Nucleus accumbens (tissue), 56 donors: ENCODE measurements at regions not wholly inside any gene's neighbourhood (a gene's known extent, or its start where the extent isn't known, plus 50 kb on each side); places are given as distances from the start of the nearest gene placed in this dataset.
"Not testable (repeated sequence)": the region's sequence is repeated elsewhere in the genome, so short reads cannot be mapped to it uniquely, and the experiment has no call there.

Experiments used
- DNase-seq, 56 donors: peaks; one replicate each; lab custom pipeline; 2025; lab: John Stamatoyannopoulos, UW

DNA sequence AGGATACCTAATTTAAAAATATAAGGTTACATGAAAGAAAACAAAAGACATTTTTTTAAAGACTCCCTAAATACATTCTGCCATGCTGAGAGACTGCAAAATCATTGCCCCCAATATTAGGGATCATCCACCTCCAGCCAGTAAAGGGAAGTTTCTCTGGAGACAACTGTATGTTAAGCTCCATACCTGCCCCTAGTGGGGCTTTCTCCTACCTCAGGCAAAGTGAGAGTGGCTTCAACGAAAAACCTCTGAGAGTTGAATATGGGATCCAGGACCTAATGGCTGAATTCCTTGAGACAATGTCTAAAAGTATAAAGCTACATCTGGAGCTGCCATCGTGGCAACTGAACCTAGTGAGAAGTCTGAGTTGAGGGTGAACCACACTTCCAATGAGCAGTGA is 248.1 kb upstream of the FIGN start:
- DNase-seq = no peak

- DNase-seq = no peak
Measured at GRCh38 chr2:163982938-163983337, 247.1 kb upstream of the FIGN start.

DNA sequence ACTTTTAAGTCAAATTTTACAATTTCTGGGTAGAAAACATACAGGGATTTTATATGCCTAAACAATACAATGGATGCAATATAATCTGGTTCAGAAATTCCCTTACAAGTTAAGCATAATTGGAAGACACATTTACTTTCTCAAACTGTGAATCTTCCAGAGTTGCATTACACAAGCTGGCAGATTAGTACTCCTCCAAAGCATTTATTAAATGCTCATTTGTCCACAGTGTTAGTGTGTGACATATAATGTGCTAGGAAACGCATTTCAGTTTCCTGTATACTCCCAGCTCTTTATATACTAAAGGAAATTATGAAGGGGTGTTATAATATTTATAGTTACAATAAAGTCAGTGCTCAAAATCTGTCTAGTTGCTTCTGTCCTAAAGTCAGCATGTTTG is 239.0 kb upstream of the FIGN start:
- DNase-seq = no peak

DNA sequence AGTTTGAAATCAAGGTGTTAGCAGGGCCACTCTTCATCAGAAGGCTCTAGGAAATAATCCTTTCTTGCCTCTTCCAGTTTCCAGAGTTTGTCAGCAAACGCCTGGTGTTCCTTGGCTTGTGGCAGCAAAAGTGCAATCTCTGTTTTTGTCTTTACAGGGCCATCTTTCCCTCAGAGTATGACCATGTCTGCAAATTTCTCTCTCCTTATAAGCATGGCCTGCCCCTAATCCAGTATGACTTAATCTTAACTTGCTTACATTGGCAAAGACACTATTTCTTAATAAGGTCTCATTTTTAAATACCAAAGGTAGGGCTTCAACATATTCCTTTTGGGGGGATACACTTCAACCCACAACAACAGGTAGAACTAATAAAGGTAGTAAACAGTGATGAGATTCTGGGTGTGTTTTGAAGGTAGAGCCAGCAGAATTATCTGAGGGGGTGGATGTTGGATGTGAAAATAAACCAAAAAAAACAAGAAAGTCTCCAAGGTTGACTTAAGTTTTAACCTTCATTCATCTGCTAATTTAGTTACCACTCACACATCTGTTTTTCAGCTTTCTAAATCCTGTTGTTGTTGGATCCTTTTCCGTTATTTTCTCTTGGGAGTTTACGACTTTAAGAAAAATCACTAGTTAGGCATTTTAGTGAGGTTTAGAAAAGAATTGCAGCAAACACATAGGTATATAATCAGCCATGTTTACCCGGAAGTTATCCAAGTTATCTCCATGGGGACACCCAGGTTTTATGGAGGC is 234.4 kb upstream of the FIGN start:
- DNase-seq = no peak

- not testable (repeated sequence) for DNase-seq
Measured at GRCh38 chr2:163964278-163964677, 228.5 kb upstream of the FIGN start.

GRCh38 chr2:163953390-163953907 is 217.6 kb upstream of the FIGN start:
- no peak for DNase-seq

DNA sequence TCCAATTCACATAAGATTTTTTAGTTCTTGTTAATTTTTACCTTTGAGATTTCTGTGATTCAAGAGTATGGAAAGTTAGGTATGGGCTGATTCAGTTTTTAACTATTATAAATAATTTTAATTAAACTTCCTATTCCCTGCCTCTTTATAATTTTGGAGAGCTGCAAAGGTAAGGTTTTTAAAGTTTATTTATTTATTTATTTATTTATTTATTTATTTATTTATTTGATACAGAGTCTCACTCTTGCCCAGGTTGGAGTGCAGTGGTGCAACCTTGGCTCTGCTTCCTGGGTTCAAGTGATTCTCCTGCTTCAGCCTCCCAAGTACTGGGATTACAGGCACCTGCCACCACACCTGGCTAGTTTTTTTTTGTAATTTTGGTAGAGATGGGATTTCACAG is 215.5 kb upstream of the FIGN start:
- no peak for DNase-seq

- no peak for DNase-seq
Measured at GRCh38 chr2:163949693-163950092, 213.9 kb upstream of the FIGN start.

DNA sequence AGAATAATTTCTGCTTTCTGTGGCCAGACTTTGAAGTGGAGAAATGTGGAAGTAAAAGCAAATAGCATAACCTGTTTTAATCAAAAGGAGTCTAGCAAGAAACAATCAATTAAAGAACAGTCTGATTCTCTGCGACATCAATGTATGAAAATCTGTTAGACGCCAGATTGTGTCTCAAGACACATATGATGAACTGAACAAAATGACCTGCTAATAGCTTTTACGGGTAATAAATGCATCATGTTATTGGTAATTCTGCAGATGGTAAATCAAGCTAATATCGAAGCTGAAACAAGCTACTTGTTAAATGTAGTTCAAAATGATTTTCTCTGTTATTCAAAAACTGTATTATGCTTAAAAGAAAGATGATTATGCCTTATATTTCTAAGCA is 208.5 kb upstream of the FIGN start:
- no peak for DNase-seq

- peak in 39 of 56 donors; percentile 1 to 57 (median 20) for DNase-seq
Measured at GRCh38 chr2:163943403-163944346, 207.9 kb upstream of the FIGN start.

- no peak for DNase-seq
Measured at GRCh38 chr2:163934131-163934530, 198.3 kb upstream of the FIGN start.

DNA sequence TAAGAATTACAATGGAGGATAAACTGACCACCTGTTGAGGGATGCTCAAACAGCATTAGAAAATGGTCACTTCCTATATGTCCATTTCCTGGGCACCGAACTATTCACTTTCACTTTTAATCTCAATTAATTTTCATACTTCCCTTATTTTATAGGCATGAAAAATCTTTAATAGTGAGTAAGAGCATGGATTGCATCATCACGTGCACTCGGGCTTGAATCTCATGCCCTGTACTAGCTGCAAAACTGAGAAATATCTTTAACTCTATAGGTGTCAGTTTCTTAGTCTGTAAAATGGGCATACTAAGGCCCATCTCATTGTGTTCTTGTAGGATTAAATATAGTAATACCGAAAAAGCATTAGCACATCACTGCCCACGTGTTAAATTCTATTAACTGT is 183.9 kb upstream of the FIGN start:
- no peak for DNase-seq

DNA sequence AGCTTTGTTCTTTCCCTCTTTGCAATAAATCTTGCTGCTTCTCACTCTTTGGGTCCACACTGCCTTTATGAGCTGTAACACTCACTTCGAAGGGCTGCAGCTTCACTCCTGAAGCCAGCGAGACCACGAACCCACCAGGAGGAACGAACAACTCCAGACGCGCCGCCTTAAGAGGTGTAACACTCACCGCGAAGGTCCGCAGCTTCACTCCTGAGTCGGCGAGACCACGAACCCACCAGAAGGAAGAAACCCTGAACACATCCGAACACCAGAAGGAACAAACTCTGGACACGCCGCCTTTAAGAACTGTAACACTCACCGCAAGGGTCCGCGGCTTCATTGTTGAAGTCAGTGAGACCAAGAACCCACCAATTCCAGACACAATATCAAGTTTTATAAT is 178.7 kb upstream of the FIGN start:
- DNase-seq = not testable (repeated sequence)

GRCh38 chr2:163913532-163913944 is 177.7 kb upstream of the FIGN start:
- DNase-seq = not testable (repeated sequence)

DNA sequence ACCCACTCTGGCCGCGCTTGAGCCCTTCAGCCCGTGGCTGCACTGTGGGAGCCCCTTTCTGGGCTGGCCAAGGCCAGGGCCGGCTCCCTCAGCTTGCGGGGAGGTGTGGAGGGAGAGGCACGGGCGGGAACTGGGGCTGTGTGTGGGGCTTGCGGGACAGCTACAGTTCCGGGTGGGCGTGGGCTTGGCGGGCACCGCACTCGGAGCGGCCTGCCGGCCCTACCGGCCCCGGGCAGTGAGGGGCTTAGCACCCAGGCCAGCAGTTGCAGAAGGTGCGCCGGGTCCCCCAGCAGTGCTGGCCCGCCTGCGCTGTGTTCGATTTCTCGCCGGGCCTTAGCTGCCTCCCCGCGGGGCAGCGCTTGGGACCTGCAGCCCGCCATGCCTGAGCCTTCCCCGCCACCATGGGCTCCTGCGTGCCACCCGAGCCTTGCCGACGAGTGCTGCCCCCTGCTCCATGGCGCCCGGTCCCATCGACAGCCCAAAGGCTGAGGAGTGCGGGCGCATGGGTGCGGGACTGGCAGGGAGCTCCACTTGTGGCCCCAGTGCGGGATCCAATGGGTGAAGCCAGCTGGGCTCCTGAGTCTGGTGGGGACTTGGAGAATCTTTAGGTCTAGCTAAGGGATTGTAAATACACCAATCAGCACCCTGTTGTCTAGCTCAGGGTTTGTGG is 173.7 kb upstream of the FIGN start:
- no peak for DNase-seq

DNA sequence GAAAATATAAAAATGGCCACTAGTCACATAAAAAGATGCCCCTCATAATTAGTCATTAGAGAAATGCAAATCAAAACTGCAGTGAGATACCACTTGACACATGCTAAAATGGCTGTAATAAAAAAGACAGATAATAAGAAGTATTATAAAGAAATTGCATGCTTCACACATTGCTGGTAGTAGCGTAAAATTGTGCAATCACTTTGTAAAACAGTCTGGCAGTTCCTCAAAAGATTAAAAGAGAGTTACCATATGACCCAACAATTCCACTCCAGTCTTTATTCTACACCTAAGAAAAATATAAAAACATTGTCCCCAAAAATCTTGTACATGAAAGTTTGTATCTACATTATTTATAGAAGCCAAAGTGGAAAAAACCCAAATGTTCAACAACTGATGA is 170.6 kb upstream of the FIGN start:
- DNase-seq = no peak

GRCh38 chr2:163897799-163898198 is 162.0 kb upstream of the FIGN start:
- no peak for DNase-seq

DNA sequence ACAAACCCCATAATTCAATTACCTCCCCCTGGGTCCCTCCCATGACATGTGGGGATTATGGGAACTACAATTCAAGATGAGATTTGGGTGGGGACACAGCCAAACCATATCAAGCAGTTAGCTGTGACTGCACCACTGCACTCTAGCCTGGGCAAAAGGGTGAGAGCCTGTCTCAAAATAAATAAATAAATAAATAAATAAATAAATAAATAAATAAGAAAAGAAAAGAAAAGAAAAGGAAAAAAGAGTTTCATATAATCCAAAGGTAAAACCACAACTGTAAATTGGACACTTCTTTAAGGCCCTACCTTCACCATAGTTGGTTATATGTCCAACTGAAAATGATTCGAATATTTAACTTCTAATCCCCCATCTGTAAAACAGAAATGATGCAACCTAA is 157.6 kb upstream of the FIGN start:
- DNase-seq = not testable (repeated sequence)

GRCh38 chr2:163888591-163888990 is 152.8 kb upstream of the FIGN start:
- DNase-seq = no peak

DNA sequence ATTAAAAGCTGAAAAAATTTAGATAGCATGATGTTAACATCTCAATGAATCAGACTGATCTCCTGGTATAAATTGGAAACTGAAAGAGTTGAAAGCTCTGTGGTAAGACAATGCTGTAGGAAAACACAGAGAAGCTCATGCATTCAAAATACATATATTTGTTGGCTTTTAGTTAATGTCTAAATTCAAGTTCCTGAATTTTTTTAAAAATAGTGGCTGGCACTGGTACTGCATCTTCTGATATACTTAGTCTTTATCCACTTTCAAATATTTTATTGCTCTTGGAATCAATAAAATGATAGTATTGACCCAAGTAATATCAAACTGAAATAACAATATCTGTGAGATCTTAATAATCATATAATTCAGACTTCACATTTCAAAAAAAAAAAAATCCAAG is 151.4 kb upstream of the FIGN start:
- no peak for DNase-seq

- DNase-seq = no peak
Measured at GRCh38 chr2:163884416-163884815, 148.6 kb upstream of the FIGN start.
